H9 (cell line): ENCODE measurements at regions not wholly inside any gene's neighbourhood (a gene's known extent, or its start where the extent isn't known, plus 50 kb on each side); places are given as distances from the start of the nearest gene placed in this dataset.

Experiments used
- DNase-seq: peaks from one replicate; pipeline ENCODE4 v3.0.0-alpha.2; 2017
- H2AFZ ChIP-seq: one replicate; pipeline ENCODE4 v1.6.1; 2013; ENCODE audit warnings: mild to moderate bottlenecking, low read length, control low read depth, moderate library complexity
- H2AK5ac ChIP-seq: 2 replicates; pipeline ENCODE4 v1.6.1; 2013; ENCODE audit warnings: low read length, control low read depth, mixed read lengths; ENCODE audit not compliant: insufficient read length
- H2BK120ac ChIP-seq: one replicate; pipeline ENCODE4 v1.6.1; 2013; ENCODE audit warnings: low read depth, mild to moderate bottlenecking, low read length, control low read depth, inconsistent platforms; ENCODE audit not compliant: poor library complexity, severe bottlenecking
- H2BK12ac ChIP-seq: 2 replicates; pipeline ENCODE4 v1.6.1; 2013; ENCODE audit warnings: low read length, control low read depth, mixed read lengths, low read depth; ENCODE audit not compliant: insufficient read length
- H2BK15ac ChIP-seq: 2 replicates; pipeline ENCODE4 v1.6.1; 2013; ENCODE audit warnings: low read depth, low read length, control low read depth
- H2BK20ac ChIP-seq: one replicate; pipeline ENCODE4 v1.6.1; 2013; ENCODE audit warnings: low read depth, mild to moderate bottlenecking, low read length, control low read depth, inconsistent platforms; ENCODE audit not compliant: poor library complexity, severe bottlenecking
- H2BK5ac ChIP-seq: 2 replicates; pipeline ENCODE4 v1.6.1; 2013; ENCODE audit warnings: low read length, control low read depth, mixed read lengths; ENCODE audit not compliant: insufficient read length
- H3K14ac ChIP-seq: 2 replicates; pipeline ENCODE4 v1.6.1; 2013; ENCODE audit warnings: low read length, control low read depth; ENCODE audit not compliant: insufficient read depth
- H3K18ac ChIP-seq: 2 replicates; pipeline ENCODE4 v1.6.1; 2013; ENCODE audit warnings: low read depth, mild to moderate bottlenecking, mixed read lengths, low read length, control low read depth; ENCODE audit not compliant: insufficient read length
- H3K23ac ChIP-seq: 2 replicates; pipeline ENCODE4 v1.6.1; 2013; ENCODE audit warnings: low read length, control low read depth, mixed read lengths, low read depth; ENCODE audit not compliant: insufficient read length
- H3K23me2 ChIP-seq: 2 replicates; pipeline ENCODE4 v1.6.1; 2013; ENCODE audit warnings: low read depth, mild to moderate bottlenecking, mixed read lengths, low read length, control low read depth; ENCODE audit not compliant: insufficient read length, poor library complexity, severe bottlenecking
- H3K27ac ChIP-seq: 2 replicates; pipeline ENCODE4 v1.5.1; 2013; ENCODE audit warnings: low read length, control low read depth, mixed read lengths, low read depth; ENCODE audit not compliant: insufficient read length
- H3K27me3 ChIP-seq: 2 replicates; pipeline ENCODE4 v1.6.1; 2013; ENCODE audit warnings: low read length, control low read depth, inconsistent platforms; ENCODE audit not compliant: insufficient read depth
- H3K4ac ChIP-seq: 2 replicates; pipeline ENCODE4 v1.6.1; 2013; ENCODE audit warnings: low read depth, mild to moderate bottlenecking, control low read depth, inconsistent platforms, low read length, moderate library complexity
- H3K4me1 ChIP-seq: 2 replicates; pipeline ENCODE4 v1.6.1; 2013; ENCODE audit warnings: low read length, control low read depth, inconsistent platforms; ENCODE audit not compliant: insufficient read depth
- H3K4me2 ChIP-seq: 2 replicates; pipeline ENCODE4 v1.6.1; 2013; ENCODE audit warnings: low read length, control low read depth, mixed read lengths; ENCODE audit not compliant: insufficient read length, insufficient read depth
- H3K56ac ChIP-seq: 2 replicates; pipeline ENCODE4 v1.6.1; 2013; ENCODE audit warnings: low read depth, mild to moderate bottlenecking, mixed read lengths, low read length, control low read depth; ENCODE audit not compliant: insufficient read length
- H3K79me1 ChIP-seq: 2 replicates; pipeline ENCODE4 v1.6.1; 2013; ENCODE audit warnings: low read depth, mild to moderate bottlenecking, moderate library complexity, low read length, control low read depth, inconsistent platforms; ENCODE audit not compliant: insufficient read depth, poor library complexity, severe bottlenecking
- H3K79me2 ChIP-seq: 2 replicates; pipeline ENCODE4 v1.6.1; 2013; ENCODE audit warnings: low read length, control low read depth, inconsistent platforms; ENCODE audit not compliant: insufficient read depth
- H3K9ac ChIP-seq: 2 replicates; pipeline ENCODE4 v1.6.1; 2013; ENCODE audit warnings: low read length, control low read depth, mixed read lengths; ENCODE audit not compliant: insufficient read length; ENCODE audit errors: extremely low read depth
- H3K9me3 ChIP-seq: one replicate; pipeline ENCODE4 v1.6.1; 2013; ENCODE audit warnings: low read depth, low read length, inconsistent platforms; ENCODE audit not compliant: control insufficient read depth
- H3T11ph ChIP-seq: one replicate; pipeline ENCODE4 v1.6.1; 2013; ENCODE audit warnings: mild to moderate bottlenecking, low read length, control low read depth, inconsistent platforms
- H4K20me1 ChIP-seq: one replicate; pipeline ENCODE4 v1.6.1; 2013; ENCODE audit not compliant: control insufficient read depth, insufficient read length, insufficient read depth
- H4K5ac ChIP-seq: 2 replicates; pipeline ENCODE4 v1.6.1; 2013; ENCODE audit warnings: low read depth, mild to moderate bottlenecking, mixed read lengths, low read length, control low read depth; ENCODE audit not compliant: insufficient read length
- H4K8ac ChIP-seq: replicated peaks from 2 replicates; pipeline ENCODE4 v1.6.1; 2013; ENCODE audit warnings: low read length, control low read depth, mixed read lengths, low read depth; ENCODE audit not compliant: insufficient read length
- H4K91ac ChIP-seq: 2 replicates; pipeline ENCODE4 v1.6.1; 2013; ENCODE audit warnings: low read depth, mild to moderate bottlenecking, moderate library complexity, mixed read lengths, low read length, control low read depth; ENCODE audit not compliant: insufficient read length
- H3K27ac Mint-ChIP-seq, 3 experiments: 2 replicates in 2 of 3; 3 replicates in 1 of 3; pipeline ENCODE4 v1.8.0; 2020 to 2021; ENCODE audit warnings: mixed read lengths in 3 of 3, mild to moderate bottlenecking in 1 of 3, moderate library complexity in 1 of 3
- H3K27me3 Mint-ChIP-seq: 2 replicates; pipeline ENCODE4 v1.8.0; 2021; ENCODE audit warnings: low read depth, mild to moderate bottlenecking, moderate library complexity, mixed read lengths
- H3K36me3 Mint-ChIP-seq, 3 experiments: 2 replicates in 2 of 3; 3 replicates in 1 of 3; pipeline ENCODE4 v1.8.0; 2020 to 2021; ENCODE audit warnings: low read depth in 3 of 3, mixed read lengths in 3 of 3; ENCODE audit not compliant: insufficient read depth in 1 of 3
- H3K4me1 Mint-ChIP-seq, 2 experiments: 2 replicates each; pipeline ENCODE4 v1.8.0; 2020; ENCODE audit warnings: mixed read lengths in 2 of 2
- H3K4me3 Mint-ChIP-seq, 2 experiments: 2 replicates in 1 of 2; 3 replicates in 1 of 2; pipeline ENCODE4 v1.8.0; 2020 to 2021; ENCODE audit warnings: mild to moderate bottlenecking in 2 of 2, mixed read lengths in 2 of 2, moderate library complexity in 1 of 2
- H3K9me3 Mint-ChIP-seq, 2 experiments: 2 replicates in 1 of 2; 3 replicates in 1 of 2; pipeline ENCODE4 v1.8.0; 2020; ENCODE audit warnings: mild to moderate bottlenecking in 2 of 2, mixed read lengths in 2 of 2, moderate library complexity in 1 of 2
- CTCF ChIP-seq: fragments of 200-600 bp; sonication (generic); conservative IDR thresholded peaks from 3 replicates; pipeline ENCODE4 v1.8.0; 2021; ENCODE audit warnings: antibody characterized with exemption, mild to moderate bottlenecking
- WGBS: extraction: QIAGEN DNeasy Blood & Tissue Kit; methylation state at CpG from one replicate; pipeline ENCODE4 v1.1.7; 2013; ENCODE audit warnings: missing lambda C conversion rate, low lambda C conversion rate, mixed read lengths; ENCODE audit not compliant: insufficient read length; ENCODE audit errors: extremely low coverage; 5-methylcytosine and 5-hydroxymethylcytosine counted together

DNA sequence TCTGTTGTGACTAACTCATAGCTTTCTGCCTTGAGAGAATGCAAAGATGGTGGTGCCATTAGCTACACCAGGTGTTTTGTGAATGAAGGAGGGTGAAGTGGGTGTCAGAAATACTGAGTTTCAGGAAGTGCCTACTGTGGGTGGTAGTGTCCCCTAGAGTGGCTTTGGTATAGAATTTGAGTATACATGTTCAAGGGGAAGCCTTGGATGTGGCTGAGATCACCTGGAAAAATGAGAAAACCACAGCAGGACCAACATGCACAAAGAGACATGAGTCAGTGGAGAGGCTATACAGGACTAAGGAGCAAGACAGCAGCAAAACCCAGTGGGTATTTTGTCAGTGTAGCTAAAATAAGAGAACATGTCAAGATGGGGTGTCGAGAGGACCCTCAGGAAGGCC, 204.3 kb upstream of the TBL1X start:
- no CpG with 5 or more reads among the region's 1 CpG for WGBS
- no peak overlapping the region for H3K4ac ChIP-seq

More for the DNA sequence above, 204.3 kb upstream of the TBL1X start:
- Histone ChIP-seq H4K20me1 (no peaks in the 10 kb centered on the region), H4K91ac (no peak overlapping the region), H3K23ac (no peak overlapping the region), H3K27ac (no peak overlapping the region), H3K56ac (no peak overlapping the region), H2BK5ac (no peak overlapping the region), H2BK15ac (no peak overlapping the region), H3K23me2 (no peaks in the 10 kb centered on the region), H2BK120ac (no peak overlapping the region), H2AK5ac (no peak overlapping the region), H3K79me1 (no peaks in the 10 kb centered on the region), H4K5ac (no peak overlapping the region), H3K79me2 (no peaks in the 10 kb centered on the region), H3K27me3 (no peaks in the 10 kb centered on the region), H3K9ac (no peak overlapping the region), H3K9me3 (no peaks in the 10 kb centered on the region), H3K4me1 (no peaks in the 10 kb centered on the region), H3K4me2 (no peak overlapping the region), H2AFZ (no peak overlapping the region), H4K8ac (no peak overlapping the region), H3K18ac (no peak overlapping the region), H2BK12ac (no peak overlapping the region), H3K14ac (no peak overlapping the region), H3T11ph (no peak overlapping the region), H2BK20ac (no peak overlapping the region)
- no peak for DNase-seq
- Mint-ChIP-seq H3K4me1 (no peaks in the 10 kb centered on the region), H3K36me3 (peaks cover 14 to 22% (median 20%) of the 10 kb centered on the region in 3 experiments), H3K9me3 (peaks cover 27 to 54% of the 10 kb centered on the region in 2 experiments), H3K27me3 (no peaks in the 10 kb centered on the region; the same call in none of the 2 replicates), H3K27ac (no peak overlapping the region), H3K4me3 (no peak overlapping the region)
- no peak for TF ChIP-seq CTCF
